ENCODE measurements at regions not wholly inside any gene's neighbourhood (a gene's known extent, or its start where the extent isn't known, plus 50 kb on each side); places are given as distances from the start of the nearest gene placed in this dataset.

DNA sequence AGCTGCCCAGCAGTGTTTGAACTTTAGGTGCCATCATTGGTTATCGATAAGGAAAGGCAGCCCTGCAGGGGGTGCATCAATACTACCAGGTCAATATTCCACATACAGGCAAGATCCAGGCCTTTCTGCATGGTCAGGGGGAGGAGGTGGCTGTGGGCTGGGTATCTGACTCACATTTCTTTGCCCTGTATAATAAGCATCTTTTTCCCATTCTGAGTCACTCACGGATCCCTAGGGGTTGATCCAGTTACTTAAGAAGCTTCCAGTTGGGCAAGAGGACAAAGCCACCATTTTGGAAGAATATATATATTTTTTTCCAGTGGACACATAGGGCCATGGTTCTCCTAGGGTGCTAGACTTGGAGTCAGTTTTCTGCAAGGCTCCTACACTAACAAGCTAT, 114.2 kb upstream of the HABP2 start:
- TF ChIP-seq, protein P1, sequence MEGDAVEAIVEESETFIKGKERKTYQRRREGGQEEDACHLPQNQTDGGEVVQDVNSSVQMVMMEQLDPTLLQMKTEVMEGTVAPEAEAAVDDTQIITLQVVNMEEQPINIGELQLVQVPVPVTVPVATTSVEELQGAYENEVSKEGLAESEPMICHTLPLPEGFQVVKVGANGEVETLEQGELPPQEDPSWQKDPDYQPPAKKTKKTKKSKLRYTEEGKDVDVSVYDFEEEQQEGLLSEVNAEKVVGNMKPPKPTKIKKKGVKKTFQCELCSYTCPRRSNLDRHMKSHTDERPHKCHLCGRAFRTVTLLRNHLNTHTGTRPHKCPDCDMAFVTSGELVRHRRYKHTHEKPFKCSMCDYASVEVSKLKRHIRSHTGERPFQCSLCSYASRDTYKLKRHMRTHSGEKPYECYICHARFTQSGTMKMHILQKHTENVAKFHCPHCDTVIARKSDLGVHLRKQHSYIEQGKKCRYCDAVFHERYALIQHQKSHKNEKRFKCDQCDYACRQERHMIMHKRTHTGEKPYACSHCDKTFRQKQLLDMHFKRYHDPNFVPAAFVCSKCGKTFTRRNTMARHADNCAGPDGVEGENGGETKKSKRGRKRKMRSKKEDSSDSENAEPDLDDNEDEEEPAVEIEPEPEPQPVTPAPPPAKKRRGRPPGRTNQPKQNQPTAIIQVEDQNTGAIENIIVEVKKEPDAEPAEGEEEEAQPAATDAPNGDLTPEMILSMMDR (IDR thresholded peaks at IDR 0.05): no peak
- TF ChIP-seq POLR2AphosphoS5 (IDR thresholded peaks at IDR 0.05): no peak
